ENCODE measurements at regions not wholly inside any gene's neighbourhood (a gene's known extent, or its start where the extent isn't known, plus 50 kb on each side); places are given as distances from the start of the nearest gene placed in this dataset.

DNA sequence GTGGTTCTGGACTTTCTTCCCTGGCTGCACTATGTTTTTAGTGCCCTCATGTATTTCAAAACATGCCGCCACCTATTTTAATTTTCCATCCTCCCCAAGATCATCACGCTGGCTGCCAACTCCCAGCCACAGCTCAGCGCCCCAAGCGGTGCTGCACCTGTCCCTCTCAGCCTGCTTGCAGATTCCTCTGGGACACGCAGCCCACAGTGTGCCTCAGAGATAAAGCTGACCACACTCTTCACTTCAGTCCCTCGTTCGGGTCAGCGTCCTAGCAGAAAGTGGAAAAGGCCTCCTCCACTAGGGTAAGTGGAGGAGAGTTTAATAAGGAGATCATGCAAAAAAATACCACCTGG is 56.2 kb upstream of the CKS2 start:
- Histone ChIP-seq H2AFZ (ENCODE audit: low read depth, low read length) (no peak overlapping the region), H3K4me2 (ENCODE audit: insufficient read depth, low read length) (no peak overlapping the region), H3K4me3 (replicated peaks in 1 of 3; ENCODE audit: insufficient read depth in 1 of 3, low read depth in 1 of 3, low read length in 3 of 3) (no peak overlapping the region), H3K9me3 (replicated peaks; ENCODE audit: control insufficient read depth, insufficient read depth, low read length) (no peaks in the 10 kb centered on the region), H3K79me2 (ENCODE audit: control insufficient read depth, insufficient read depth, low read length) (no peaks in the 10 kb centered on the region), H3K27me3 (ENCODE audit: control insufficient read depth in 2 of 2, insufficient read depth in 2 of 2, low read length in 2 of 2) (no peaks in the 10 kb centered on the region), H3K27ac (ENCODE audit: insufficient read depth, low read depth, low read length) (no peak overlapping the region), H3K36me3 (ENCODE audit: control insufficient read depth in 2 of 2, extremely low read depth in 1 of 2, insufficient read depth in 2 of 2, low read length in 2 of 2) (no peaks in the 10 kb centered on the region), H3K4me1 (ENCODE audit: control insufficient read depth, extremely low read depth, insufficient read depth, low read length) (no peaks in the 10 kb centered on the region), H4K20me1 (replicated peaks; ENCODE audit: control insufficient read depth, extremely low read depth, insufficient read depth, low read length) (no peaks in the 10 kb centered on the region), H3K9me1 (replicated peaks; ENCODE audit: control insufficient read depth, extremely low read depth, insufficient read depth, low read length) (no peaks in the 10 kb centered on the region), H3K9ac (replicated peaks; ENCODE audit: extremely low read depth, insufficient read depth, low read length) (no peak overlapping the region)
- no peak for TF ChIP-seq MYC (IDR thresholded peaks at IDR 0.05; ENCODE audit: low read depth, low read length)
- no peak for TF ChIP-seq POLR2A (IDR thresholded peaks at IDR 0.05; ENCODE audit: low read depth, low read length)
- TF ChIP-seq, protein P1, sequence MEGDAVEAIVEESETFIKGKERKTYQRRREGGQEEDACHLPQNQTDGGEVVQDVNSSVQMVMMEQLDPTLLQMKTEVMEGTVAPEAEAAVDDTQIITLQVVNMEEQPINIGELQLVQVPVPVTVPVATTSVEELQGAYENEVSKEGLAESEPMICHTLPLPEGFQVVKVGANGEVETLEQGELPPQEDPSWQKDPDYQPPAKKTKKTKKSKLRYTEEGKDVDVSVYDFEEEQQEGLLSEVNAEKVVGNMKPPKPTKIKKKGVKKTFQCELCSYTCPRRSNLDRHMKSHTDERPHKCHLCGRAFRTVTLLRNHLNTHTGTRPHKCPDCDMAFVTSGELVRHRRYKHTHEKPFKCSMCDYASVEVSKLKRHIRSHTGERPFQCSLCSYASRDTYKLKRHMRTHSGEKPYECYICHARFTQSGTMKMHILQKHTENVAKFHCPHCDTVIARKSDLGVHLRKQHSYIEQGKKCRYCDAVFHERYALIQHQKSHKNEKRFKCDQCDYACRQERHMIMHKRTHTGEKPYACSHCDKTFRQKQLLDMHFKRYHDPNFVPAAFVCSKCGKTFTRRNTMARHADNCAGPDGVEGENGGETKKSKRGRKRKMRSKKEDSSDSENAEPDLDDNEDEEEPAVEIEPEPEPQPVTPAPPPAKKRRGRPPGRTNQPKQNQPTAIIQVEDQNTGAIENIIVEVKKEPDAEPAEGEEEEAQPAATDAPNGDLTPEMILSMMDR (IDR thresholded peaks at IDR 0.05; ENCODE audit: extremely low read depth in 1 of 2, insufficient read depth in 1 of 2, low read depth in 1 of 2, low read length in 2 of 2): no peak
- TF ChIP-seq EZH2 (IDR thresholded peaks at IDR 0.05; ENCODE audit: borderline replicate concordance, low read depth, low read length, severe bottlenecking): no peak
- no peak for TF ChIP-seq GATA2 (IDR thresholded peaks at IDR 0.05; ENCODE audit: insufficient read depth, insufficient read length, low read depth, low read length)
- TF ChIP-seq, protein P2, sequence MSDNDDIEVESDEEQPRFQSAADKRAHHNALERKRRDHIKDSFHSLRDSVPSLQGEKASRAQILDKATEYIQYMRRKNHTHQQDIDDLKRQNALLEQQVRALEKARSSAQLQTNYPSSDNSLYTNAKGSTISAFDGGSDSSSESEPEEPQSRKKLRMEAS (IDR thresholded peaks at IDR 0.05; ENCODE audit: insufficient read depth, insufficient read length): no peak
- no peak for TF ChIP-seq POLR2AphosphoS5 (IDR thresholded peaks at IDR 0.05; ENCODE audit: insufficient read depth, low read depth, low read length)
- TF ChIP-seq FOS (IDR thresholded peaks at IDR 0.05; ENCODE audit: borderline replicate concordance, insufficient read depth, low read length): no peak
- no peak for TF ChIP-seq JUN (IDR thresholded peaks at IDR 0.05; ENCODE audit: borderline replicate concordance, insufficient read depth, insufficient read length, low read depth)
- no TSS peak for BruUV-seq (replicated peaks)
- no peak for DNase-seq (ENCODE audit: low read depth, low spot score)
- ChIA-PET POLR2A (no interaction called here), CTCF (no interaction called here)
- FAIRE-seq: no peak
- intact Hi-C loops (cut with micrococcal nuclease) (no loop called here), dilution Hi-C loops (cut with MboI; ENCODE audit: extremely low pct_ligation_motif_present, low sequenced_read_pairs) (no loop called here)

Data from endothelial cell of umbilical vein (primary cell).